ENCODE measurements at regions not wholly inside any gene's neighbourhood (a gene's known extent, or its start where the extent isn't known, plus 50 kb on each side); places are given as distances from the start of the nearest gene placed in this dataset.

DNA sequence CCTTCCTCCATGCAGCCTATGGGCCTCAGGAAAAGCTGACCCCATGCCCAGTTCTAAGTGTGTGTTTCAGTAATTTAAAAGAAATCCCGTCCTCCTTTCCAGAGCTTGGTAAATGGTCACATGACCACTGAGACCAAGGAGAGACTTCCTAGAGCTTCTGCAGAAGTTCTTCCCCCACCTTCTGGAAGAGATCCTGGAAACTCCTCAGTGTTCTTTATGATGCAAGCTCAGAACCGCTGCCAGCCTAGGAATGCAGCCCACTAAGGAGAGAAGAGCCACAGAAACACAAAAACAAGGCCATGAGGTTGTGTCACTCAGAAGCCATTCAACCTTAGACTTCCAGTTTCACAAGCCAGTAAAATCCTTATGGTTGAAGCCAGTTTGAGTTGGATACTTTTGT, 348.4 kb downstream of the TPBG start:
- H3K27me3 ChIP-seq (ENCODE audit: insufficient read depth, low read length), result no peaks in the 10 kb centered on the region
- no peaks in the 10 kb centered on the region for H3K9me3 ChIP-seq (ENCODE audit: control insufficient read depth in 1 of 2, insufficient read depth in 1 of 2, low read depth in 1 of 2, low read length in 2 of 2)
- H2AFZ ChIP-seq (ENCODE audit: low read depth, low read length, poor library complexity, severe bottlenecking), result no peak overlapping the region
- no peaks in the 10 kb centered on the region for H3K79me2 ChIP-seq (ENCODE audit: insufficient read depth, low read length)
- ATAC-seq (no peak), DNase-seq (ENCODE audit: low read depth, low spot score) (no peak)
- ChIA-PET RAD21 (ENCODE audit: low non-redundant PET in 1 of 2, low total read pairs in 2 of 2, uncharacterized antibody in 2 of 2, unreplicated experiment in 2 of 2) (no interaction called here), CTCF (interaction anchor here (0.9 to 2.0 kb wide), 3 partner anchors 9 to 33 kb away, joined by 3 to 7 read pairs (median 6); no protein-coding TSS in a partner anchor), POLR2A (no interaction called here)
- H3K9me2 ChIP-seq (ENCODE audit: insufficient read depth), result no peaks in the 10 kb centered on the region
- BruUV-seq (replicated peaks), result no TSS peak
- intact Hi-C loops (cut with micrococcal nuclease), result loop anchor here (5.0 kb wide), 1 partner anchor 455 kb away; no protein-coding TSS in a partner anchor
- TF ChIP-seq SRF (IDR thresholded peaks at IDR 0.05; ENCODE audit: low read depth) (no peak), JUND (IDR thresholded peaks at IDR 0.05) (no peak), EGR1 (IDR thresholded peaks at IDR 0.05; ENCODE audit: low read depth) (no peak), ZNF274 (IDR thresholded peaks at IDR 0.05; ENCODE audit: low read depth, low read length) (no peak), SIN3A (IDR thresholded peaks at IDR 0.05; ENCODE audit: low read depth) (no peak)
- H3K4me3 ChIP-seq (replicated peaks in 1 of 2; ENCODE audit: low read depth in 1 of 2, low read length in 2 of 2), result no peak overlapping the region
- H3K9ac ChIP-seq (ENCODE audit: low read length), result no peak overlapping the region
- no peaks in the 10 kb centered on the region for H3K4me1 ChIP-seq (ENCODE audit: control insufficient read depth in 1 of 2, insufficient read depth in 2 of 2, low read length in 2 of 2)
- H3K4me2 ChIP-seq (ENCODE audit: low read length), result no peak overlapping the region
- no peak overlapping the region for H3K27ac ChIP-seq (ENCODE audit: low read depth, low read length)
- H3K36me3 ChIP-seq (ENCODE audit: control insufficient read depth in 1 of 2, insufficient read depth in 2 of 2, low read length in 2 of 2), result no peaks in the 10 kb centered on the region
- H4K20me1 ChIP-seq (ENCODE audit: insufficient read depth), result no peaks in the 10 kb centered on the region

- no peaks in the 10 kb centered on the region for H3K9me2 ChIP-seq (ENCODE audit: insufficient read depth)
- no peak overlapping the region for H3K27ac ChIP-seq (ENCODE audit: low read depth, low read length)
- no peak overlapping the region for H3K9ac ChIP-seq (ENCODE audit: low read length)
- no peaks in the 10 kb centered on the region for H3K27me3 ChIP-seq (ENCODE audit: insufficient read depth, low read length)
- H3K79me2 ChIP-seq (ENCODE audit: insufficient read depth, low read length), result no peaks in the 10 kb centered on the region
- no peaks in the 10 kb centered on the region for H3K9me3 ChIP-seq (ENCODE audit: control insufficient read depth in 1 of 2, insufficient read depth in 1 of 2, low read depth in 1 of 2, low read length in 2 of 2)
- intact Hi-C loops (cut with micrococcal nuclease), result loop anchor here (5.0 kb wide), 1 partner anchor 455 kb away; no protein-coding TSS in a partner anchor
- ChIA-PET RAD21 (ENCODE audit: low non-redundant PET in 1 of 2, low total read pairs in 2 of 2, uncharacterized antibody in 2 of 2, unreplicated experiment in 2 of 2) (no interaction called here), CTCF (interaction anchor here (0.9 to 2.0 kb wide), 6 partner anchors 9 to 33 kb away, joined by 3 to 7 read pairs (median 3); no protein-coding TSS in a partner anchor), POLR2A (no interaction called here)
- H2AFZ ChIP-seq (ENCODE audit: low read depth, low read length, poor library complexity, severe bottlenecking), result peak overlapping the region; percentile 6
- no peak overlapping the region for H3K4me3 ChIP-seq (replicated peaks in 1 of 2; ENCODE audit: low read depth in 1 of 2, low read length in 2 of 2)
- no TSS peak for BruUV-seq (replicated peaks)
- ATAC-seq, result no peak
- no peak for DNase-seq (ENCODE audit: low read depth, low spot score)
- H3K4me1 ChIP-seq (ENCODE audit: control insufficient read depth in 1 of 2, insufficient read depth in 2 of 2, low read length in 2 of 2), result no peaks in the 10 kb centered on the region
- no peak overlapping the region for H3K4me2 ChIP-seq (ENCODE audit: low read length)
- no peaks in the 10 kb centered on the region for H4K20me1 ChIP-seq (ENCODE audit: insufficient read depth)
- no peaks in the 10 kb centered on the region for H3K36me3 ChIP-seq (ENCODE audit: control insufficient read depth in 1 of 2, insufficient read depth in 2 of 2, low read length in 2 of 2)
- TF ChIP-seq SRF (IDR thresholded peaks at IDR 0.05; ENCODE audit: low read depth) (no peak), TCF7L2 (IDR thresholded peaks at IDR 0.05; ENCODE audit: borderline replicate concordance, extremely low read depth, insufficient read depth, insufficient read length) (no peak), CEBPB (IDR thresholded peaks at IDR 0.05; ENCODE audit: low read depth) (no peak), FOSL1 (IDR thresholded peaks at IDR 0.05; ENCODE audit: low read depth) (no peak), EZH2 (IDR thresholded peaks at IDR 0.05) (no peak), MAX (IDR thresholded peaks at IDR 0.05) (no peak), CBX3 (IDR thresholded peaks at IDR 0.05; ENCODE audit: low read depth) (no peak), REST (IDR thresholded peaks at IDR 0.05; ENCODE audit: low read depth) (no peak), SP1 (IDR thresholded peaks at IDR 0.05; ENCODE audit: low read depth) (no peak), ZFX (IDR thresholded peaks at IDR 0.05) (no peak), EZH2phosphoT487 (IDR thresholded peaks at IDR 0.05; ENCODE audit: borderline replicate concordance) (no peak), ZBTB33 (IDR thresholded peaks at IDR 0.05; ENCODE audit: extremely low read depth, insufficient replicate concordance, low read length) (no peak), JUND (IDR thresholded peaks at IDR 0.05) (no peak)
Measured at GRCh38 chr6:82712389-82712788, 348.8 kb downstream of the TPBG start.
